ENCODE measurements at regions not wholly inside any gene's neighbourhood (a gene's known extent, or its start where the extent isn't known, plus 50 kb on each side); places are given as distances from the start of the nearest gene placed in this dataset.

DNA sequence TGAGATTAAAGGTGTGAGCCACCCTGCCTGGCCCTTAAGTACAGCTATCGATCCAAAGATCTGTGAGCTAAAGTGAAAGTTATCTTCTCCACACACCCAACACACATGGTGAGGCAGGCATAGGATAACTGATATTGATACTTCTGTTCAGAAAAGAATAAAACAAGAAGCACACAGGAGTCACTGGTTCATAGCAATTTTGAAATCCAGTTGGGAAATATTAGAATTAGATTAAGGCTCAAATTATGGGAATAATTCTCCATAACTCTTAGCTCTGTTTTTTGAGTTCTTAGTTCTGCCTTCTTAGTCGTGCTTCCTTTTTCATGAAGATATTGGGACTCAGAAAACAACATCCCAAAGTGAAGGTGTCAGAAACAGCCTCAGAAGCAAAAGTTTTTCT, 186.0 kb upstream of the PLXNC1 start:
- H3K4me1 ChIP-seq (ENCODE audit: control insufficient read depth in 2 of 2, insufficient read depth in 2 of 2, low read length in 1 of 2) = no peaks in the 10 kb centered on the region
- no peaks in the 10 kb centered on the region for H3K27me3 ChIP-seq (ENCODE audit: control insufficient read depth in 1 of 2, insufficient read depth in 2 of 2, low read length in 2 of 2)
- H3K27ac ChIP-seq (ENCODE audit: low read depth in 2 of 2, low read length in 1 of 2) = no peak overlapping the region
- H3K9me3 ChIP-seq (ENCODE audit: control insufficient read depth in 2 of 2, insufficient read depth in 1 of 2, low read depth in 1 of 2, low read length in 1 of 2) = no peaks in the 10 kb centered on the region
- no peak overlapping the region for H3K4me3 ChIP-seq (ENCODE audit: low read depth in 1 of 2, low read length in 2 of 2)
- H3K36me3 ChIP-seq (ENCODE audit: control insufficient read depth in 2 of 2, insufficient read depth in 2 of 2, low read length in 1 of 2) = no peaks in the 10 kb centered on the region
- 62 to 70% methylated on average over 2 of the region's 2 CpGs for WGBS, 2 donors

DNA sequence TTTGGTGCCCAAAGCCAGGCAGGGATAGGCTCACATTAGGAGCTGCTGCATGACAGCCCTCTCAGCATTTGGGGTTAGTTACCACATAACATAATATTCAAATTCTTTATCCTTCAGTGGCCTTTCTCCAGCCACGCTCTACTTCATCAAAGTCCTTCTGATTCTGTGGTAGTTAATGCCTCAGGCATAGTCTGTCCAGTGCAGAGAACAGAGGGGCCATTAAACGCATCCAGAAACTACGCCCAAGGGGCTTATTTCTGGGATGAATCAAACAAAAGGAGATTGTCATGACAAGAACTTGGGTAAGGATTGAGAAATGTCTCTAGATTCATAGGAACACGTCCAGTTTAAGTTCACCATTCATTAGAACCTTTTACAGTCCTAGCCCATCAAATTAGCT, 183.4 kb upstream of the PLXNC1 start:
- Histone ChIP-seq H3K4me1 (ENCODE audit: control insufficient read depth in 2 of 2, insufficient read depth in 2 of 2, low read length in 1 of 2) (no peaks in the 10 kb centered on the region), H3K9me3 (ENCODE audit: control insufficient read depth in 2 of 2, insufficient read depth in 1 of 2, low read depth in 1 of 2, low read length in 1 of 2) (no peaks in the 10 kb centered on the region), H3K27me3 (ENCODE audit: control insufficient read depth in 1 of 2, insufficient read depth in 2 of 2, low read length in 2 of 2) (no peaks in the 10 kb centered on the region), H3K4me3 (ENCODE audit: low read depth in 1 of 2, low read length in 2 of 2) (no peak overlapping the region), H3K36me3 (ENCODE audit: control insufficient read depth in 2 of 2, insufficient read depth in 2 of 2, low read length in 1 of 2) (no peaks in the 10 kb centered on the region), H3K27ac (ENCODE audit: low read depth in 2 of 2, low read length in 1 of 2) (no peak overlapping the region)
- WGBS, 2 donors = 74 to 79% methylated on average over 4 of the region's 4 CpGs

DNA sequence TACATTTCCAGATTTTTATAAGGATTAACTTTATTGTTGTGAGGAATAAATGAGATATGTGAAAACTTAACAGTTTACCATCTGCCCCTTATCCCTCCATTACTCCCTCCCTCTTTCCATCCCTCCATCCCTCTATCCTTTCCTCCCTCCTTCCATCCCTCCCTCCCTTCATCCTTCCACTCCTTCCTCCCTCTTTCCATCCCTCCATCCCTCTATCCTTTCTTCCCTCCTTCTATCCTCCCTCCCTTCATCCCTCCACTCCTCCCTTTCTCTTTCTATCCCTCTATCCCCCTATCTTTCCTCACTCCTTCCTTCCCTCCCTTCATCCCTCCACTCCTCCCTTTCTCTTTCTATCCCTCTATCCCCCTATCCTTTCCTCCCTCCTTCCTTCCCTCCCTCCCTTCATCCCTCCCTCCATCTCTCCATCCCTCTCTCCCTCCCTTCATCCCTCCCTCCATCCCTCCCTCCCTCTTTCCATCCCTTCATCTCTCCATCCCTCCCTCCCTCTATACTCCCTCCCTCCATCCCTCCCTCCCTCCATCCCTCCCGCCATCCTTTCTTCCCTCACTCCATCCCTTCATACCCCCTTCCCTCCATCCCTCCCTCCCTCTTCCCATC, 181.8 kb upstream of the PLXNC1 start:
- WGBS, 2 donors = 82 to 96% methylated on average over 1 of the region's 1 CpG

DNA sequence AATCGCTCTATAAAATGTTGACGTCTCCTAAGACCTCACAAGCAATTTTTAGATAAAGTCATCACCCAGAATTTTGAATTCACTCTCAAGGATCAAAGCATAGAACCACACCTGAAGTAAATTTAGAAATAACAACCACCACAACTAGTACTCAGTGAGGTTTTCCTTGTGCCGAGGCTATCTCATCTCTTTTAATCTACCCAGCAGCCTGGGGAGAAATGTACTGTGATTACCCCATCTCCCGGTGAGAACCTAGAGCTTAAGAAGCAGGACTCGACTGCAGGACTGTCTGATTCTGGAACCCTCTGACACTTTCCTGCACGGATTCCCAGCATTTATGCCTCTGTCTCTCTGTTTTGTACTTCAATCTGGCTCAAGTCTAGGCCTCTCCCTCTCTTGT, 180.9 kb upstream of the PLXNC1 start:
- Histone ChIP-seq H3K36me3 (ENCODE audit: control insufficient read depth in 2 of 2, insufficient read depth in 2 of 2, low read length in 1 of 2) (no peaks in the 10 kb centered on the region), H3K27me3 (ENCODE audit: control insufficient read depth in 1 of 2, insufficient read depth in 2 of 2, low read length in 2 of 2) (no peaks in the 10 kb centered on the region), H3K4me3 (ENCODE audit: low read depth in 1 of 2, low read length in 2 of 2) (no peak overlapping the region), H3K27ac (ENCODE audit: low read depth in 2 of 2, low read length in 1 of 2) (no peak overlapping the region), H3K9me3 (ENCODE audit: control insufficient read depth in 2 of 2, insufficient read depth in 1 of 2, low read depth in 1 of 2, low read length in 1 of 2) (no peaks in the 10 kb centered on the region), H3K4me1 (ENCODE audit: control insufficient read depth in 2 of 2, insufficient read depth in 2 of 2, low read length in 1 of 2) (peaks cover 0 to 2% of the 10 kb centered on the region in 2 donors)
- WGBS, 2 donors = 74% methylated on average over 6 of the region's 6 CpGs

More for the DNA sequence above, 181.8 kb upstream of the PLXNC1 start:
- Histone ChIP-seq H3K9me3 (ENCODE audit: control insufficient read depth in 2 of 2, insufficient read depth in 1 of 2, low read depth in 1 of 2, low read length in 1 of 2) (no peaks in the 10 kb centered on the region), H3K36me3 (ENCODE audit: control insufficient read depth in 2 of 2, insufficient read depth in 2 of 2, low read length in 1 of 2) (no peaks in the 10 kb centered on the region), H3K27ac (ENCODE audit: low read depth in 2 of 2, low read length in 1 of 2) (no peak overlapping the region), H3K4me3 (ENCODE audit: low read depth in 1 of 2, low read length in 2 of 2) (no peak overlapping the region), H3K4me1 (ENCODE audit: control insufficient read depth in 2 of 2, insufficient read depth in 2 of 2, low read length in 1 of 2) (peaks cover 0 to 2% of the 10 kb centered on the region in 2 donors), H3K27me3 (ENCODE audit: control insufficient read depth in 1 of 2, insufficient read depth in 2 of 2, low read length in 2 of 2) (no peaks in the 10 kb centered on the region)

DNA sequence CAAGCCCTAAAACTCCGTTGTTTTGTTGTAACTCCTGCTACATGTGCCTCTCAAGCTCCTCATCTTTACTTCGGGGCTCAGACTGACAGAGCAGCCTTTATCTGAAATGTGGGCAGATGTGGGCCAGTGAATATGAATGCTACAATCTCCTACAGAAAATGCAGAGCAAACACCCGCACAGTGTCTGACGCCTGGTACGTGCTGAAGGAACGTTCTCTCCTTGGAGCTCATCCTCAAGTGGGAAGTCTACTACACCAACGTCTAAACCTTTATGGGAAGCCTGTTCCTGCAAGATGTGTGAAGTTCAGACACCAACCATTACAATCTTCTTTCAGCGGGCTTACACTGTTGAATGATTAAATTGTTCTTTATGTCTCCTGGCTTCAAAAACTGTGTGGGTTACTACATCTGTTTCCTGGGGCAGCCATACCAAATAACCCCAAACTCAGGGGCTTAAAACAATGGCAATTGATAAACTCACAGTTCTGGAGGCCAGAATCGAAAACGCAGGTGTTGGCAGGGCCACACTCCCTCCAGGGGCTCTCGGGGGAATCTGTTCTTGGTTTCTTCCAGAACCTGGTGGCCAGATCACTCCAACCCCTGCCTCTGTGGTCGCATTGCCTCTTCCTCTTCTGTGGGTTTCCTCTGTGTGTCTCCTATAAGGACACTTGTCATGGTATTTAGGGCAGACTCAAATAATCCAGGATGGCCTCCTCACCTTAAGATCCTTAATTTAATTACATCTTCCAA, 179.7 kb upstream of the PLXNC1 start:
- Histone ChIP-seq H3K27ac (ENCODE audit: low read depth in 2 of 2, low read length in 1 of 2) (no peak overlapping the region), H3K36me3 (ENCODE audit: control insufficient read depth in 2 of 2, insufficient read depth in 2 of 2, low read length in 1 of 2) (no peaks in the 10 kb centered on the region), H3K9me3 (ENCODE audit: control insufficient read depth in 2 of 2, insufficient read depth in 1 of 2, low read depth in 1 of 2, low read length in 1 of 2) (no peaks in the 10 kb centered on the region), H3K27me3 (ENCODE audit: control insufficient read depth in 1 of 2, insufficient read depth in 2 of 2, low read length in 2 of 2) (no peaks in the 10 kb centered on the region), H3K4me1 (ENCODE audit: control insufficient read depth in 2 of 2, insufficient read depth in 2 of 2, low read length in 1 of 2) (peaks cover 1 to 2% of the 10 kb centered on the region in 2 donors), H3K4me3 (ENCODE audit: low read depth in 1 of 2, low read length in 2 of 2) (no peak overlapping the region)
- WGBS, 2 donors = 84 to 88% methylated on average over 12 of the region's 12 CpGs

DNA sequence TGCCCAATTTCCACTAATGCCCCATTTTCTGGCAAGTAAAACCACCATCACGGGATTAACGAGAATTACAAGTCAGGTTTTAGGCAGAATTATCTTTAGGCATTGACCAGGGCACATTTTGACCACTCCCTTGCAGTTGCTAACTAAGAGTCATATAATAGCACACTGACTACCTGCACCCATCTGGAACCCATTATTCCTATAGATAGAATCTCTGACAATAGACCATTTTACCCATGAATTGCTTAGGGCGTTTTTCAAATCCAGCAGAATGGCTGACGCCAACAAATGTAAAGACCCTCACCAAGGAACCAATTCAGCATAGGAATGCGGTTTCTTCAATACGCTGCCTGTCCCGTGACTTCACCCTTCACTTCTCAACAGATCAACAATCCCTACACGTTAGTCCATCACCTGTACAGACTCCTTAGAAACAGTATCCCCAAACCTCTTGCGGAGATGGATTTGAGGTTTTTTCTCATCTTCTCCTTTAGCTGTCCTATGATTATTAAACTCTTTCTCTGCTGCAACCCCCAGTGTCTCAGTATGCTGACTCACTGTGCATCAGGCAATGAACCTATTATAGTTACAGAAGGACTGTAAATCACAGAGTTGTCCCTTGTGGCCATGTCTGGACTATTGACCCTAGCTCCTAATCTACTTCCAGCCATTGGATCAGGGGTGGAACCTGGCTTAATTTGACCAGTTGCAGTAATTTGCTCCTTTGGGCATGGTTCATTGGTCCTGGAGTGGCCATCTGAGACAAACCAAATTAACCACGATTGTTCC, 177.3 kb upstream of the PLXNC1 start:
- WGBS, 2 donors = 84% methylated on average over 10 of the region's 10 CpGs
- Histone ChIP-seq H3K9me3 (ENCODE audit: control insufficient read depth in 2 of 2, insufficient read depth in 1 of 2, low read depth in 1 of 2, low read length in 1 of 2) (no peaks in the 10 kb centered on the region), H3K4me3 (ENCODE audit: low read depth in 1 of 2, low read length in 2 of 2) (no peak overlapping the region), H3K27ac (ENCODE audit: low read depth in 2 of 2, low read length in 1 of 2) (no peak overlapping the region), H3K27me3 (ENCODE audit: control insufficient read depth in 1 of 2, insufficient read depth in 2 of 2, low read length in 2 of 2) (no peaks in the 10 kb centered on the region), H3K36me3 (ENCODE audit: control insufficient read depth in 2 of 2, insufficient read depth in 2 of 2, low read length in 1 of 2) (no peaks in the 10 kb centered on the region), H3K4me1 (ENCODE audit: control insufficient read depth in 2 of 2, insufficient read depth in 2 of 2, low read length in 1 of 2) (peaks cover 1 to 2% of the 10 kb centered on the region in 2 donors)

DNA sequence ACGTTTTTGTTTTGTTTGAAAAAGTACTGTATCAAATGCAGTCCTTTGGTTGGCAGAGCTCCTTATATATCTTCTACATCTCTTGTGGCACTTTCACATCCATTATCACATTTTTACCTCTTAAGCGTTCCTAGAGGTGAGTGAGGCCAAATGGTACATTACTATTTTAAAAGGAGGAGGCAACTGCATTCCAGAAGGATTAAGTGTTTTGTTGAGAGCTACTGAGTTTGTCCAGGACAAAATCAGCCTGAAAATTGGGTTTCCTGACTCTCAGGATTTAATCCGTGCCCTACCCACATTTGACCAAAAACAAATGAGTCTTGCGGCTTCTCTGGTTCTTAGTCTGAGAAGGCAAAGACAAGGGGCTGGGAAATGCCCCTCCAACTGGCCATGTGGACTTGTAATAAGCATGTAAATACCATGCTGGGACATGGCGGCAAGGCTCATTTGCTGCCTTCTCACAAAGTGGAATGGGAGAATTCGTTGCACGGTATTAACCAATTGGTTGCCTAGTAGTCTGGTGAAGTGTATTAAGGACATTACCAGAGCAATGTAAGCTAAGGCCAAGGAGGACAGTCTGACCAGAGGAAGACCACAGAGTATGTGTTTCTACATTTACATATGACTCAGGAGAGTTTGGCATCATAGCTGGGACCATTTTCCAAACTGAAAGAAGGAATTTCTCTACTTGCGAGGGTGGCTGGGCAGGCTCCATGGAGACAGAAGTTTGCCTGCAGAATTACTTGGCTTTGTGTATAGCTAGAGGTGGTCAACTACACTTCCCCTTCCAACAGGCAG, 175.8 kb upstream of the PLXNC1 start:
- Histone ChIP-seq H3K27me3 (ENCODE audit: control insufficient read depth in 1 of 2, insufficient read depth in 2 of 2, low read length in 2 of 2) (no peaks in the 10 kb centered on the region), H3K4me1 (ENCODE audit: control insufficient read depth in 2 of 2, insufficient read depth in 2 of 2, low read length in 1 of 2) (peaks cover 1 to 2% of the 10 kb centered on the region in 2 donors), H3K36me3 (ENCODE audit: control insufficient read depth in 2 of 2, insufficient read depth in 2 of 2, low read length in 1 of 2) (no peaks in the 10 kb centered on the region), H3K9me3 (ENCODE audit: control insufficient read depth in 2 of 2, insufficient read depth in 1 of 2, low read depth in 1 of 2, low read length in 1 of 2) (no peaks in the 10 kb centered on the region), H3K27ac (ENCODE audit: low read depth in 2 of 2, low read length in 1 of 2) (no peak overlapping the region), H3K4me3 (ENCODE audit: low read depth in 1 of 2, low read length in 2 of 2) (no peak overlapping the region)
- 63 to 72% methylated on average over 8 of the region's 8 CpGs for WGBS, 2 donors

DNA sequence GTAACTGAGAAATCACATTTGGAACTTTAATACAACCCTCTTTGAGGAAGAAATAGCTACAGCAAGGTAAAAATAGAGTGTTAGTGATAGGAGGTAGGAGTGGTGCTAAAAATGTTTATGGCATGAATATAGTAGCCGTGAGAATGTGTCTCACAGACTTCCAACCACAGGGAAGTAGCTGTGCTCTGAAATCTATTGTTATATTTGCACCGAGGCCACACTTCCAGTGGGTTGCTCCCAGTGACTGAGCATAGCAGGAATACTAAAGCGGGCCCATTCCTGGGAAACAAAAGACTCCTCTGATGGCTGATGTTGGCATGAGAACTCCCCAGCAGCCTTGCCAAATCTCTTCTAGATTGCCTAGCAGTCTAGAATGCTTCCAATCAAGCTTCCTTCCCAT, 174.1 kb upstream of the PLXNC1 start:
- H3K4me1 ChIP-seq (ENCODE audit: control insufficient read depth in 2 of 2, insufficient read depth in 2 of 2, low read length in 1 of 2) = peaks cover 1 to 2% of the 10 kb centered on the region in 2 donors
- no peak overlapping the region for H3K27ac ChIP-seq (ENCODE audit: low read depth in 2 of 2, low read length in 1 of 2)
- H3K36me3 ChIP-seq (ENCODE audit: control insufficient read depth in 2 of 2, insufficient read depth in 2 of 2, low read length in 1 of 2) = no peaks in the 10 kb centered on the region
- H3K9me3 ChIP-seq (ENCODE audit: control insufficient read depth in 2 of 2, insufficient read depth in 1 of 2, low read depth in 1 of 2, low read length in 1 of 2) = no peaks in the 10 kb centered on the region
- no peaks in the 10 kb centered on the region for H3K27me3 ChIP-seq (ENCODE audit: control insufficient read depth in 1 of 2, insufficient read depth in 2 of 2, low read length in 2 of 2)
- no peak overlapping the region for H3K4me3 ChIP-seq (ENCODE audit: low read depth in 1 of 2, low read length in 2 of 2)
- 89 to 94% methylated on average over 3 of the region's 3 CpGs for WGBS, 2 donors

DNA sequence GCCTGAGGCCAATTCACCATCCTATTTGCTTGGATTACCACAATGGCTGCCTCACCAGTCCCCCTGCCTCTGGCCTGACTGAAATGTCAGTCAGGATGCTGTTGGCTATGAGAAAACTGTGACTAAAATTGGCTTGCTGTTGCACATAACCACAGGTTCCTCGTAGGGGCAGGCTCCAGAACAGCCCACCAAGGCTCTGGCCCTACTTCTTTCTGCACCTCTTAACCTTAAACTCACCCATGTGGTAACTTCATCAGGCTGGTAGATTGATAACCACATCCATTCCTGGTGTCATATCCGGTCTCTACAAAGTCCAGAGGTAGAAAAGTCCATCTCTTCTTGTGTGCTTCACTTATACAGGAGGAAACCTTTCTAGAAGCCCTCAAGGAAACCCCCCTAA, 172.4 kb upstream of the PLXNC1 start:
- Histone ChIP-seq H3K4me3 (ENCODE audit: low read depth in 1 of 2, low read length in 2 of 2) (no peak overlapping the region), H3K9me3 (ENCODE audit: control insufficient read depth in 2 of 2, insufficient read depth in 1 of 2, low read depth in 1 of 2, low read length in 1 of 2) (no peaks in the 10 kb centered on the region), H3K4me1 (ENCODE audit: control insufficient read depth in 2 of 2, insufficient read depth in 2 of 2, low read length in 1 of 2) (peaks cover 0 to 1% of the 10 kb centered on the region in 2 donors), H3K27me3 (ENCODE audit: control insufficient read depth in 1 of 2, insufficient read depth in 2 of 2, low read length in 2 of 2) (no peaks in the 10 kb centered on the region), H3K36me3 (ENCODE audit: control insufficient read depth in 2 of 2, insufficient read depth in 2 of 2, low read length in 1 of 2) (no peaks in the 10 kb centered on the region), H3K27ac (ENCODE audit: low read depth in 2 of 2, low read length in 1 of 2) (no peak overlapping the region)
- WGBS, 2 donors = 72 to 79% methylated on average over 2 of the region's 2 CpGs
